AG04449 (cell line): ENCODE measurements at regions not wholly inside any gene's neighbourhood (a gene's known extent, or its start where the extent isn't known, plus 50 kb on each side); places are given as distances from the start of the nearest gene placed in this dataset.

Source experiments
- CTCF ChIA-PET: fragments of 350-600 bp; formaldehyde crosslinking; extraction: SDS; loops from one replicate; lab custom pipeline; 2021; ENCODE audit warnings: antibody characterized with exemption; lab: Yijun Ruan, JAX
- POLR2A ChIA-PET: fragments of 400-600, 350-600 bp; formaldehyde crosslinking; extraction: SDS; loops from one replicate; lab custom pipeline; 2020; ENCODE audit warnings: antibody characterized with exemption, inconsistent platforms; lab: Yijun Ruan, JAX
- DNase-seq: peaks from one replicate; pipeline ENCODE4 v3.0.0-alpha.2; 2010; ENCODE audit warnings: low read depth, low spot score
- H3K4me3 ChIP-seq: 2 replicates; pipeline ENCODE4 v1.5.1; 2011; ENCODE audit warnings: low read depth, mild to moderate bottlenecking, control low read depth, low read length
- CTCF ChIP-seq: IDR thresholded peaks from one replicate; pipeline ENCODE4 v1.5.1; 2011; ENCODE audit warnings: mild to moderate bottlenecking, moderate library complexity, low read length, control low read depth, inconsistent platforms; ENCODE audit not compliant: insufficient read depth; ENCODE audit errors: missing control alignments

- no peak for TF ChIP-seq CTCF
- ChIA-PET POLR2A (no interaction called here), CTCF (no interaction called here)
- no peak for DNase-seq
- no peak overlapping the region for H3K4me3 ChIP-seq
Measured at GRCh38 chr10:28857164-28857563, 179.8 kb downstream of the BAMBI start.

- no peak overlapping the region for H3K4me3 ChIP-seq
- TF ChIP-seq CTCF: no peak
- POLR2A ChIA-PET: interaction anchor here (0.7 kb wide), 1 partner anchor 17 kb away, joined by 4 read pairs; no protein-coding TSS in a partner anchor
- DNase-seq: no peak
- CTCF ChIA-PET: no interaction called here
Measured at GRCh38 chr10:28858646-28859045, 181.3 kb downstream of the BAMBI start.

- CTCF ChIA-PET: no interaction called here
- no peak overlapping the region for H3K4me3 ChIP-seq
- POLR2A ChIA-PET: no interaction called here
Measured at GRCh38 chr10:28859791-28860190, 182.5 kb downstream of the BAMBI start.

GRCh38 chr10:28862219-28862618 is 184.9 kb downstream of the BAMBI start:
- TF ChIP-seq CTCF: no peak
- no peak for DNase-seq
- CTCF ChIA-PET: no interaction called here
- POLR2A ChIA-PET: no interaction called here
- H3K4me3 ChIP-seq: no peak overlapping the region

More at GRCh38 chr10:28859791-28860190, 182.5 kb downstream of the BAMBI start:
- no peak for TF ChIP-seq CTCF
- DNase-seq: no peak

- TF ChIP-seq CTCF: no peak
- ChIA-PET CTCF (no interaction called here), POLR2A (no interaction called here)
- no peak overlapping the region for H3K4me3 ChIP-seq
- no peak for DNase-seq
Measured at GRCh38 chr10:28869606-28870201, 192.4 kb downstream of the BAMBI start.

GRCh38 chr10:28871665-28872064 is 194.3 kb downstream of the BAMBI start:
- POLR2A ChIA-PET: no interaction called here
- TF ChIP-seq CTCF: no peak
- CTCF ChIA-PET: no interaction called here
- no peak for DNase-seq
- H3K4me3 ChIP-seq: no peak overlapping the region
